DMS153 treated with DMSO at 0.1 percent for 48 hours (cell line): ENCODE measurements at regions not wholly inside any gene's neighbourhood (a gene's known extent, or its start where the extent isn't known, plus 50 kb on each side); places are given as distances from the start of the nearest gene placed in this dataset.
"Not testable (repeated sequence)": the region's sequence is repeated elsewhere in the genome, so short reads cannot be mapped to it uniquely, and the experiment has no call there.

ENCODE experiments used
- DNase-seq: peaks from one replicate; lab custom pipeline; 2025; ENCODE audit not compliant: unreplicated experiment; lab: John Stamatoyannopoulos, UW

- DNase-seq, result peak; percentile 18
Measured at GRCh38 chr21:41612674-41613532, 104.9 kb upstream of the TMPRSS2 start.

GRCh38 chr21:41611966-41612606 is 104.1 kb upstream of the TMPRSS2 start:
- DNase-seq, result peak; percentile 44

- DNase-seq, result no peak
Measured at GRCh38 chr21:41611441-41611840, 103.5 kb upstream of the TMPRSS2 start.

- not testable (repeated sequence) for DNase-seq
Measured at GRCh38 chr21:41610840-41611115, 102.8 kb upstream of the TMPRSS2 start.

- DNase-seq, result no peak
Measured at GRCh38 chr21:41610042-41610839, 102.3 kb upstream of the TMPRSS2 start.

GRCh38 chr21:41606706-41607105 is 98.7 kb upstream of the TMPRSS2 start:
- no peak for DNase-seq

GRCh38 chr21:41605934-41606285 is 98.0 kb upstream of the TMPRSS2 start:
- no peak for DNase-seq

- DNase-seq, result peak; percentile 14
Measured at GRCh38 chr21:41605178-41605933, 97.4 kb upstream of the TMPRSS2 start.

GRCh38 chr21:41604583-41605041 is 96.7 kb upstream of the TMPRSS2 start:
- no peak for DNase-seq

GRCh38 chr21:41603476-41603875 is 95.5 kb upstream of the TMPRSS2 start:
- DNase-seq, result no peak

- DNase-seq, result no peak
Measured at GRCh38 chr21:41602531-41602930, 94.6 kb upstream of the TMPRSS2 start.

GRCh38 chr21:41601573-41602368 is 93.8 kb upstream of the TMPRSS2 start:
- DNase-seq, result no peak

GRCh38 chr21:41600961-41601572 is 93.1 kb upstream of the TMPRSS2 start:
- no peak for DNase-seq

- no peak for DNase-seq
Measured at GRCh38 chr21:41600556-41600955, 92.6 kb upstream of the TMPRSS2 start.

GRCh38 chr21:41600116-41600515 is 92.2 kb upstream of the TMPRSS2 start:
- no peak for DNase-seq

- DNase-seq, result peak; percentile 36
Measured at GRCh38 chr21:41598561-41599431, 90.8 kb upstream of the TMPRSS2 start.

GRCh38 chr21:41597811-41598231 is 89.9 kb upstream of the TMPRSS2 start:
- DNase-seq, result no peak

- no peak for DNase-seq
Measured at GRCh38 chr21:41597227-41597626, 89.3 kb upstream of the TMPRSS2 start.
